Renal cortex interstitium (tissue), 11 donors: ENCODE measurements at regions not wholly inside any gene's neighbourhood (a gene's known extent, or its start where the extent isn't known, plus 50 kb on each side); places are given as distances from the start of the nearest gene placed in this dataset.

Source experiments
- DNase-seq, 11 donors: peaks; one replicate each; pipeline ENCODE4 v3.0.0-alpha.2; 2013; ENCODE audit warnings: low read depth in 9 of 11, low spot score in 4 of 11; ENCODE audit errors: extremely low read depth in 1 of 11

DNA sequence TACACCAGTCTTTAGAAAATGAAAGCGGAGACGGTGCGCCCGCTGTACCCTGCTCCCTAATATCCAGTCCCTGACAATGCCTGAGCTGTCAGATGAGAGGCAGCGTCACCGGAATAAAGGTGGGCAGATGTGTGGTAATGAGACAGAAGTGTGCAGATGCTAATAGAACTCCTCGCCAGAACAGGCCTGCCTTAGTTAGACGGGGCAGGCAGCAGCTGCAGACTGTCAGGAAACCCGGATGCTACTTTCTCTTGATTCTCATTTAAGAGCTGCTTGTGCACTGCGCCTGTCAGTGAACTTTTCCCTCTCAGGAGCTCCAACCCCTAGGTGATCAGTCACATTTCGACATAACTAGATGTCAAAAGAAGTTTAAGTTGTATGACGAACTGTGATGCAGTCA, 221.8 kb upstream of the IRX3 start:
- DNase-seq: no peak

DNA sequence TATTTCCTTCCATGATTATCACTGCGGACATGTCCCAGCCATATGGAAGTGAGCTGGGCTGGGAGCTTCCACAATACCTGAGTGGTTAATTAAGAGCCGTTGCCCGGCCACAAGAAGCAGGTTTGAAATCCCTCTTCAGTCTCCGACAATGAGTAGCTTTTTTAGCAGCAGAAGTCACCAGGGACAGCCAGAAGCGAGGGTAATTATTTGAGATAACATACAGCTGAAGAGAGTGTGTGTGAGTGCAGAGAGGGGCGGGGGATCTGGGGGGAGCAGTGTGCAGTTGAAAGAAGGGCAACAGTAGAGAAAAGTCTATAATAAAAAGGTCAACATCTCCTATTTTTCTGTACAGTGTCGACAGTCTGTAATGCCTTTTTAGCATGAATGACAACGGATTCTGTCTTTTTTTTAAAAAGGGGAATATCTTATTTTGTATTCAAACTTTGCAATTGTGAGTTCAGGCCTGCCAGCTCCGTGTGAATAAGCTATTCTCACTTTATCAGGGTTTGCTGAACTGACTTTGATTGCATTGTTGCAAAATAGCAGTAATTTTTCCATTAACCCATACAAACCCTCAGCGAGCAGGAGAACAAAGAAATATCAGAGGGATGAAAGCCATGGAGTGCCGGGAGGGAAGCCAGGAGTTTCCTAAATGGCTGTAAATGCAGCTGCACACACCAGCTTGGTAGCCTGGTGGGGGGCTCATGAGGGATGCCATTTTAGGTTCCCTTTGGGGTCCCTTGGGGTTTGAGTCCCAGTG, 220.3 kb upstream of the IRX3 start:
- DNase-seq: no peak

DNA sequence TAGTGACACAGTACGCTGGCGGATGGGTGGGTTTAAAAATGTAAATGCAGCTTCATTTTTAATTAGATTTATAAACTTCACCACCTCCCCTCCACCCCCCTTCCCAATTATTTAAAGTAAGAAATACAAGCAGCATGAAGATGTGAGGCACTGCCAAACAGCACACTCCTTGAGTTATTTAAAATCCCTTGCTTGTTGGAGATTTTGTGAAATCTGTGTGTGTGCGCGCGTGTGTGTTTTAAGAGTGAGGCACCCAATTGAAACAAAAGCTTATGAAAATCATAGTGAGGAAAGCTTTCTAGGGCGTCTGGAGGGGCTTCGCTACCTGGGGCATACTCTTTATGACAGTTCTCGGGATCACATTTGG, 219.6 kb upstream of the IRX3 start:
- DNase-seq: no peak

DNA sequence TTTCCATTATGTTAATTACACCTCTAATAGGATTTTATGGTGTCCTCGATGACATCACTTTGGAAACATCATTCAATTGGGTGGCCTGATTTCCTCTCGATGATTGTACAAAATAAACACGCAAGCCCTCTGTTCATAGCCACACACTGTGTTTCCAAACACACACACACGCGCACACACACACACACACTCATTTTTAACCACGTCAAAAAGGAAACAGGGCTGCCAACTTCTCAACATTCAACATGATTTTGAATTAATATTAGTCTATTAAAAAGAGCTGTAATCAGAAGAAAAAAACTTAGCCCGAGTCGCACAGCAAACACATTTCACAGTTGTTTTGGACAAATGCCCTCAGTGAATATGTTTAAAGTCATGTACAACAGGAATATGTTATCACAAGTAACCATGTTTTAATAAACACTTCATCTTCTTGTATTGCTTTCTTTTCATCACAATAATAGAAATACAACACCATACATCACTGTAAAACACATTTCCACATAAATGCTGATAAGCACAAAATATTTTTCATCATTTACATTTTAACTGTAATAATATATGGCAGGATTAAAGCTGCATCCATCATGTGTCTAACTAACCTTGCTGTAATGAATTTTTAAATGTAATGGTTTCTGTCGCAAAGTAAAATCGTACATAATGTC, 219.1 kb upstream of the IRX3 start:
- DNase-seq: no peak

DNA sequence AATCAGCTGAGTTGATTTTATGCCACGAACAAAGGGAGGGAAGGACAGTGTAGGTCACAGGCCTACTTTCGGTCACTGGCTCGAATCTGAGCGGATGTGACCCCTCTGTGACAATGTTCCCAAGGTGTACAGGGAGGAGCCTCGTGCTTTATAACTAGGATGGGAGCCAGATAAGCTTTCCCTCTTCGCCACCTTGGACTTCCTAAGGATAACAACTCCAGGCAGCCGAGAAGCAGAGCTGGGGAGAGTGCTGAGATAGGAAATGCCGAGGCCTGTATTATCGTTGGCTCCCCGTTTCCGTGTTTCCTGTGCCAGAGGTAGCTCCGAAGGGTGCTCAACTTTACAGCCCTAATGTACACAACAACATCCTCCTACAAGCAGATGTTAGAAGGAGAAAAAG, 217.8 kb upstream of the IRX3 start:
- DNase-seq: no peak

DNA sequence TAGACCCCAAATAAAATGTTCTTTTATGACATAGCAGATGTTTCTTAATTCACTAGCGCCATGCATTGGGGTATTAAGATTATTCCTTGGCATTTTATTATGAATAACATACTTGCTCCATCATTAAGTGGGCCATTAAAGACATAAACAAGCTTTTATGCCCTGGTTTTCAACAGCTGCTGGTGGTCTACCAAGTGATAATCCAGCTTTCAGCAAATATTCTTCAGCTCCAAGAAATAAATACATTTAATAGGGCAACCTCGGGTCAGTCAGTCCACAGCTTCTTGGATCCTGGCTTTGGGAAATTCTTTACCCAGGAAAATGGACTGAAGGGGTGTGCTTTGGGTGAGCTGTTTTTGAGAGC, 217.3 kb upstream of the IRX3 start:
- no peak for DNase-seq

DNA sequence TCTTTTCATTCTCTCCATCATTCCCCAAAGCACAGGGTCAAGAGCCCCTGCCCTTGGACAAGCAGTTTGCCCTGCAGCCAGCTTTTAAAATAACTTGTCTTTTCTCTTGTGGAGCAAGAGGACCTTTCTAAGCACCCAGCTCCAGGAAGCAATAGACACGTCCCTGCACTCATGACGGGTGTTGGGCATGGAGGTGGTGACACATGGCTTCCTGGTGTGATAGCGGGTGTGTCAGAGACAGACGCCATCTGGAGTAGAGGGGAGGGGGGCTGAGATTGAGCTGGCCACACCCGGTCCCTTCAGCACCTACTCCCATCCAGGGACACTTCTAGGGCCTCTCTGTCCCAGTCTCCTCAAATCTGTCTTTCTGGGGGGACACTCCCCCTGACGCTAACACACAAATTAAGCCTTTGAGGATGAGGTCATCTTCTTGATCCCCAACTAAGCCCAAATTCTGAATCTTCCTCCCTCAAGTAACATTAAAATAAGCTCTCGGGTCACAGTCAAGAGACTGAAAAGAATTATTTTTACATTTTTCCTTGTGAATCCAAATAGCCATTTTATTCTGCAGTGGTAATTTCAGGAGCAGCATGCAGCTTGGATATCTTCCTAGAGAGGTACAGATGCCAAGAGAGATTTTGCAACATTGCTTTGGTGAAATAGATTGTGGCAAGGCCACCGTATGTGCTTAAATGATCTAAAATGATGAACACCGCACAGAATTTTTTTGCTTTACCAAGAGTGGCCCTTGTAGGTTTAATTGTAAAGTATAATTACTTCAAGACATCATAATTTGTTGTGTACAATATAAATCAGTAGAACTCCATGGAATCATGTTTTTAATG, 216.6 kb upstream of the IRX3 start:
- DNase-seq: no peak

DNA sequence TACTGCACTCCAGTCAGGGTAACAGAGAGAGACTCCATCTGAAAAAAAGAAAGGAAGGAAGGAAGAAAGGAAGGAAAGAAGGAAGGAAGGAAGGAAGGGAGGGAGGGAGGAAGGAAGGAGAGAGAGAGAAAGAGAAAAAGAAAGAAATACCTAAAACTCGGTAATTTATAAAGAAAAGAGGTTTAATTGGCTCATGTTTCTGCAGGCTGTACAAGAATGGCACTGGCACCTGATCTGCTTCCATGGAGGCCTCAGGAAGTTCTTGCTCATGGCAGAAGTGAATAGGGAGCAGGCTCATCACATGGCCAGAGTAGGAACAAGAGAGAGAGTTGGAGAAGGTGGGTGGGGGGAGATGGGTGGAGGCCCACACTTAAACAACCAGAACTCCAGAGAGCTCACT, 215.2 kb upstream of the IRX3 start:
- DNase-seq: no peak

DNA sequence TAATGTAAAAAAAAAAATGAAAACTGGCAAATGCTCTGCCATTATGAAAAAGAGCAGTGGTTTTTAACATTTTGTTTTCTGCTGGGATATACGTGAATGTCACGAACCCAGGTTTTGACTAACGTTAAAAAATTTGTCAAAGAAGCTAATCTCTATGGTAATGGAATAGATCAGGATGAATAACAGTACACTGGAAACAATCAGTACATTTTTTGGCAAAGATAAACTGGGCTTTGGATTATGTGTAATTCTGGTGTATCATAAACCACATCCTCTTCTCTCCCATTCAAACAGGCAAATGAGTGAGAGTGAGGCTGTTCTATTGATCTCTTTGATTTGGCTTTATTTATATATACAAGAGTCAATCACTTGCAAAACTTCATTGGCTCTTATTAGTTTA, 207.0 kb upstream of the IRX3 start:
- no peak for DNase-seq

DNA sequence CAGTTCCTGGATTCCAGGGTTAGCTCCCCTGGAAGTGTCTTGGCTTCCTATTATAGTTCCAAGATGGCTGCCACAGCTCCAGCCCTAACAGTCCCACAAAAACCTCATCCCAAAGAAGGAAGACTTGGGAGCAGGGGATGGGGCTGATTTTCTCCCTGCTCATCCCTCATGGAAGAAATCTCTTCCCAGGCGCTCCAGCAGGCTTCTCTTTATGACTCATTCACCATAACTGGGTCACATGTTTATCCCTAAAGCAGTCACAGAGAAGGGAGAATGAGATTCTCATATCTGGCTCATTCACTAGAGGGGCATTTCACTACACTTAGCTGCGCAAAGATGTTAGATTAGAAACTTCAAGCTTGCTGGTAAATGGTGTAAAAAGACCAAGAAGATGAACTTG, 206.5 kb upstream of the IRX3 start:
- no peak for DNase-seq

DNA sequence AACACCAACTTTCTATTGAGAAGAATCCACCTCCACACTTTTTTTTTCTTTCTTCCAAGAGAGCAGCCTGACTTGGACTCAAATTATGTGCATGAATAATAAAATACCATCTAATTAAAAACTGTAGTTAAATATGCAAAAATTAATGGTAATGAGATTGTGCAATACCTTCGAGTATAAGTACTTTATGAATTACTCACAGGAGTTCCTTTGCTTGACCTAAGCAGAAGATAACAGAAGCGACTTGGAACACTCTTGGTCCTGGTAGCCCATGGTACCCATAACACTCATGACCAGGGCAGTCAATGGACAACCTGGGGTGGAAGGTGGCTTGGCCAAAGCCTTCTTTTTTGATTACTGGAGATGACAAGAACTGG, 203.5 kb upstream of the IRX3 start:
- DNase-seq: no peak

DNA sequence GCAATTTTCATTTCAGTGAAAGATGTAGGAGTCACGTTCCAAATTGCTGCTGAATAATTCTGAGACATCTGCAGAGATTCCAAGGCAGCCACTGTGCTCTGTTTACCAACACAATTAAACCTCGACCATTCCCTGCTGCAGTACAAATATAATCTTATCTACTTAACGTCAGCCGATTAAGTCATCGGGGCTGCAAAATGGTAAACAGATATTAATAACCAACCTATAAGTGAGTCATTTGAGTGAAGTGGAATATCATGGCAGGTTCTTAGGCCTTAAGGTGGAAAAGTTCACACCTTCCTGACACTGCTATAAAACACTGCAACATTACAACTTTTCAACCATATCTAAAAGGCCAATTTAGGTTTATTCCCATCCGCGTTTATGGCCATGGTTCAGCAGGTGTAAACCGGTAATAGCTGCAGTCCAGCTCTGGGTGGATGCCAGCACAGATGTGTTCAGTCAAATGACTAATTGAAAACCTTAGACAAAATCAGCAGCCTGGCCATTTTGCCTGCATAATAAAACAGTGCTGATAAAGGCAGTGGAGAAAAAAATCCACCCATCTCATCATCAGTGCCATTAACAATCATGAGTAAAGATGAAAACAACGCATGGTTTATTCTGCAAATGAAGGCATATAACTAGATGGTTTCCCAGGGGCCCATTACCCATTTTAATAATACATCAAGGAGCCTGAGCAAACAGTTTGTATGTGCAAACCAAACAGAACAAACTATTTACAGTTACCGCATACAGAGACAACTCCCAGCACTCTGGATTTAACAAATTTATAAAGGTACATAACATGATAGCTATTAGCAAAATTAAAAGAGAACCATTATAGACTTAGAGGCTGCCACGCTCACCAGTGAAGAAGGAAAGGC, 202.9 kb upstream of the IRX3 start:
- no peak for DNase-seq

DNA sequence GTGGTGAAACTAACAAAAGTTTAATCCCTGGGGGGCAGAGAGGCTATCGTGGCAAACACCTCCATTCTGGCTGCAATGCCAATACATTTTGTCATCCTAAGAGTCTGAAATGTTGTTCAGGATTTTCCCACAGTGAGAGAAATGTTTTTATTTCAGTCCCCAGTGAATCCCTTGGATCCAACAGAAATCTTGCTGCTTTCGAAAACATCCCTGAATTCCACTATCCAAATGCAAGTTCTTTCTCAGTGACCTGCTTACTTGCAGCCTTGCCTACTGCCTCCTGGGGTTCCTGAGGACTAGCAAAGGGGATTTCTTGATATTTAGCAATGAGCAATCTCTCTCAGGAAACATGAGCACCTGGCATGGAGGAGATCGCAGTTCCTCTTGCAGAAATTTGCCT, 202.1 kb upstream of the IRX3 start:
- DNase-seq: no peak

DNA sequence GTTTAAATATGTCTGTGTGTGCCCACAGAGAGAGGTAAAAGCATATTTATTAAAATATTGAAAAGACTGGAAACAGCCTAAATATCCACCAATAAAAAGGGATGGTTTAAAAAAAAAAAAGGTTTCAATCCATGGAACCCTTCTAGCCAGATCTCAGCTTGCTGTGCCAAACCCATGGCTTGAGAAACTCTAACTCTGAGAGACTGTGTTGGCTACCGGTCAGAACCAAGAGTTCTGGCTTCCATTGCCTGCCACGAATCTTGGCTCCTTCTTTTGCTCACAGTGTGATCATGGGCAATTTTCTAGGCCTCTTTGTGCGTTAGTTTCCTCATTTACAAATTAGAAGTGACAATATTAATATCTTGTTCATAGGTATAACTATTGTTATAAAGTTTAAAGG, 201.3 kb upstream of the IRX3 start:
- DNase-seq: no peak

DNA sequence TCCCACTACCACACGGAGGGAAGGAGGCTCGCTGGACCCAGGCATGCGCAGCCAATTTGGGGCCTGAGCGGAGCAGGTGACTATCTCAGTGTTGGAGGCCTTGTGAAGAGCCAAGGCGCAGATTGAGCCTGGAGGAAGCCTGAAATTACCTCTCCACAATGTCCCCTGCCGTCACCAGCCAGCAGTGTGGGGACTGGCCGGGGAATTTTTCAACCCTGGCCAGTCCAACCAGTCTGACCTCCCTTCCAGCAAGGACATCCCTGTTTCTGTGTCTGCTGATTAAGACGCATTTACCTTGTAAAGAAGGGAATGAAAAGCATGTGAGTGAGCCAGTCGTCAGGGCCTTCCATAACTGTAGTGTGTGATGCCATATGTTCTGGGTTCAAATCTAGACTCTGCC, 198.1 kb upstream of the IRX3 start:
- no peak for DNase-seq

DNA sequence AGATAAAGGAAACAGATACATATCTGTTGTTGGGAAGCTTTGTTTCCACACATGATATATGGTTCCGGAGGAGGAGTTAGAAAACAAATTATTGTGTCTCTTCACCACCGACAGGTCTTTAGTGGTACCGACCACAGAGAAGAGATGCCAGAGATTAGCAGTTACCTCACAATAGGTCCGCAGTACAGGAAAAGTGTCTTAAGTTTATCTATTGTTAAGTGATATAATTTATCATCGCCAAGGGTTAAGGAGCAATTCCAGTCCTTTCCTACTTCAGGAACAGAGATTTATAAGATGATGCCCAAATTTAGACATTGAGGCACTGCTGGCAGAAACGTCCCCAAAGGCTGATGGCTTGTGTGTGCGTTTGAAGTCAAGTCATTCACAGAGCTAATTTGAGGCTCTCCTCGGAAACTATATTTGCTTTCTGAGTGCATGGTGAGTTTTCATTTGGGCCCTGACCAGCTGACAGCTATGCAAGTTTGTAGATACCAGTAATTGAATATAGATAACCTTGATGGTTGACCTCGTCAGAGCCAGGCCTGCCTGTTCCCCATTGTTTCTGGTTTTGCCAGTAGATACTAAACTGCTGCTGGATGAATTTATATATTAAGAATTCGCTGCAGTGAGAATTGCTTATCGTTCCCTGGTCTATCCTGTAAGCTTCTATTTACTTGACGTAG, 196.4 kb upstream of the IRX3 start:
- DNase-seq: no peak

DNA sequence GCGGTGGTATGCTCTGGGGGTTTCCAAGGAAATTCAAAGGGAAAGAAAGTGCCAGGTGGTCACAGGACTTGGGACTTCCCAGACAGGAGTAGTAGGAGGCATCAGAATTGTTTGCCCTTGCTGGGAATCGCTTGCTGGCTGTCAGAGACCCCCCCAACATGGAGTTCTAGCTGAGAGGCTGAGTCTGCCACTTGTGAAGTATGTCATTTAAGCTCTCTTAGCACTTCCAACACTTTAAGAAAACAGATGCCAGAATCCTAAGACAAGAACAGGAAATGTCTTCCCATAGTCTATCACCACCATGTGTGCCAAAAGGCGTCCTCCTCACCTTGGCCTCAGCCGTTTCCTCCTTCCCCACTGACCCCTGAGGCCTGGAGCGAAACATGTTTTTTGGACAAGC, 193.8 kb upstream of the IRX3 start:
- no peak for DNase-seq

DNA sequence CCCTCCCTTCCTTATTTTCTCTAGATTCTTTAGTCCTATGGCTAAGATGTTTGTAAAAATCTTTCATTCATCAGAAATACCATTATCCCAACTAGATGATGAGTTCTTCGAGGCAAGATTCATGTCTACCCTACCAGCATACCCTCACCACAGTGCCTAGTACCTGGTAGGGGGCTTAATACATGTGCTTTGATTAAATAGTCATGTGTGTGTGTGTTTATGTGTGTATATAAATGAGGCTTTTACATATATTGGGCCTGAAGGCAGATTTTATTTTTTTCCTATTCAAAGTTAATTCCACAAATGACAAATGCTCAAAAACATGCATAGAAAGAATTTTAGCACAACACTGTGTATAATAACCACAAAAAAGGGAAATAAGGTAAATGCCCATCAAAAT, 193.0 kb upstream of the IRX3 start:
- no peak for DNase-seq

DNA sequence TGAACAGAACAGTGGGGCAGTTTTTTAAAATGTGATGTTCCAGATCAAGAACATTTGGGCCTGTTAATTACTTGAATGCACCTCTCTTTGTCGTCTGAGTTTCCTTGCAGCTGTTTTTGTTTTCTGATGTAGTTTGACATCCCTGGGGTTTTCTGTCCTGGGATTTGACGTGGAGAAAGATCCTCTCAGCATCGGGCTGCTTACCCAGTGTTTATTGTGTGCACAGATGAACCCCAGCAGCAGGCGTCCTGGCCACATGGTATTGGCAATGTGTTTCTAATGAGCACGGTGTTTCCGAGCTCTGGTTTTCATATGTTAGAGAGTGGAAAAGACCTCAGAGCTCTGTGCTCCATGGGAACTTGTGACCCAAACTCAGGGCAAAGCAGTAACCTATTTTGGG, 191.1 kb upstream of the IRX3 start:
- DNase-seq: no peak
